HEK293T (cell line): ENCODE measurements at regions not wholly inside any gene's neighbourhood (a gene's known extent, or its start where the extent isn't known, plus 50 kb on each side); places are given as distances from the start of the nearest gene placed in this dataset.

Experiments
- CTCF ChIA-PET: fragments of 350-600 bp; formaldehyde crosslinking; extraction: SDS; loops from one replicate; lab custom pipeline; 2021; ENCODE audit warnings: antibody characterized with exemption, inconsistent platforms; lab: Yijun Ruan, JAX
- POLR2A ChIA-PET: fragments of 350-600 bp; formaldehyde crosslinking; extraction: SDS; loops from one replicate; lab custom pipeline; 2020; ENCODE audit warnings: antibody characterized with exemption, inconsistent platforms; lab: Yijun Ruan, JAX
- DNase-seq: peaks from one replicate; pipeline ENCODE4 v3.0.0; 2012; ENCODE audit warnings: mixed read lengths; ENCODE audit errors: extremely low spot score
- ARNT ChIP-seq: fragments of 450-650 bp; IDR thresholded peaks from 2 replicates; pipeline ENCODE4 v1.6.1; 2017; ENCODE audit warnings: mild to moderate bottlenecking
- BHLHE40 ChIP-seq: fragments of 450-650 bp; IDR thresholded peaks from 2 replicates; pipeline ENCODE4 v1.6.1; 2016; ENCODE audit warnings: mild to moderate bottlenecking, moderate library complexity, borderline replicate concordance
- CTBP1 ChIP-seq: fragments of 450-650 bp; IDR thresholded peaks from 2 replicates; pipeline ENCODE4 v1.6.1; 2016; ENCODE audit warnings: borderline replicate concordance
- ELF4 ChIP-seq: fragments of 450-650 bp; IDR thresholded peaks from 2 replicates; pipeline ENCODE4 v1.6.1; 2017; ENCODE audit warnings: antibody characterized with exemption
- FOXA1 ChIP-seq: fragments of 450-650 bp; IDR thresholded peaks from 2 replicates; pipeline ENCODE4 v1.6.1; 2016; ENCODE audit warnings: mild to moderate bottlenecking
- FOXK2 ChIP-seq: fragments of 450-650 bp; IDR thresholded peaks from 2 replicates; pipeline ENCODE4 v1.6.1; 2016; ENCODE audit warnings: mild to moderate bottlenecking
- FOXM1 ChIP-seq: fragments of 450-650 bp; IDR thresholded peaks from 2 replicates; pipeline ENCODE4 v1.6.1; 2017; ENCODE audit warnings: mild to moderate bottlenecking, borderline replicate concordance
- HDGF ChIP-seq: fragments of 450-650 bp; IDR thresholded peaks from 2 replicates; pipeline ENCODE4 v1.6.1; 2017; ENCODE audit warnings: antibody characterized with exemption, borderline replicate concordance
- L3MBTL2 ChIP-seq: fragments of 450-650 bp; conservative IDR thresholded peaks from 2 replicates; pipeline ENCODE4 v1.6.1; 2016; ENCODE audit warnings: mild to moderate bottlenecking
- LEF1 ChIP-seq: fragments of 450-650 bp; IDR thresholded peaks from 2 replicates; pipeline ENCODE4 v1.6.1; 2017; ENCODE audit warnings: mild to moderate bottlenecking, borderline replicate concordance
- NFRKB ChIP-seq: fragments of 450-650 bp; IDR thresholded peaks from 2 replicates; pipeline ENCODE4 v1.6.1; 2016; ENCODE audit warnings: mild to moderate bottlenecking, moderate library complexity
- SP1 ChIP-seq: fragments of 450-650 bp; IDR thresholded peaks from 2 replicates; pipeline ENCODE4 v1.6.1; 2017
- SUZ12 ChIP-seq: fragments of 450-650 bp; IDR thresholded peaks from 2 replicates; pipeline ENCODE4 v1.6.1; 2016; ENCODE audit warnings: mild to moderate bottlenecking
- TARDBP ChIP-seq: fragments of 450-650 bp; IDR thresholded peaks from 2 replicates; pipeline ENCODE4 v1.6.1; 2016
- ZNF384 ChIP-seq: fragments of 450-650 bp; IDR thresholded peaks from 2 replicates; pipeline ENCODE4 v1.6.1; 2016
- TF ChIP-seq, protein P1 (sequence below): fragments of 450-650 bp; IDR thresholded peaks from 2 replicates; pipeline ENCODE4 v1.6.1; 2016

DNA sequence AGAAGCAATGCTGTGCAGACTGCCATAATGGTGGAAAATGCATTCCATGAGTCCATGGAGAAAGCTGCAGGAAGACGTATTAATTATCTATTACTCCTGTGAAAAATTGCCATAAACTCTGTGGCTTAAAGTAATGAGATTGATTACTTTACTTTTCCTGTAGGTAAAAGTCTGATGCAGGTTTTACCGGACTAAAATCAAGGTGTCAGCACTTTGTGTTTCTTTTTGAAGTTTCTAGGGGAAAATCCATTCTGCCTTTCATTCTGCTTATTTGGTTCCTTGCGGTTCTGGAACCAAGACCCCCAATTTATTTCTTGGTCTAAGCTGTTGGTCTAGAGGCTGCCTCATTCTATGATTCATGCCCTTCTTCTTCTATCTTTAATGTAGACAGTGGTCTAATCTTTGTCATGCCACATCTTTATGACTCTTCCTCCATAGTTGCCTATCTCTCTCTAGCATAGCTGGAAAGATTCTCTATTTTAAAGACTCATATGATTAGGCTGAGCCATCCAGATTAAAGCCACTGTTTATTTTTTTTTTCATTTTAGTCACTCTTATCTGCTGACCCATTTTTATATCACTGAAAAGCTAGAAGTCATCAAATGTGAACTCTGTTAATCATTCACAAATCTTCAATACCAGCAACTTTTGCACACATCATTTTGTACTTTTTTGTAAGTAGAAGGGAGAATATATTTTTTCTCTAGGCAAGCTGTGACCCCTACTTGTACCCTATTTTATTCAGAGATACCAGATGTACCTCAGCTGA is 2056.4 kb downstream of the PCDH7 start:
- ChIA-PET POLR2A (no interaction called here), CTCF (no interaction called here)
- DNase-seq = no peak
- no peak for TF ChIP-seq FOXA1
- no peak for TF ChIP-seq SP1
- no peak for TF ChIP-seq LEF1
- no peak for TF ChIP-seq ARNT
- TF ChIP-seq TARDBP = no peak
- TF ChIP-seq ZNF384 = no peak
- no peak for TF ChIP-seq FOXM1
- TF ChIP-seq CTBP1 = no peak
- TF ChIP-seq, protein P1, sequence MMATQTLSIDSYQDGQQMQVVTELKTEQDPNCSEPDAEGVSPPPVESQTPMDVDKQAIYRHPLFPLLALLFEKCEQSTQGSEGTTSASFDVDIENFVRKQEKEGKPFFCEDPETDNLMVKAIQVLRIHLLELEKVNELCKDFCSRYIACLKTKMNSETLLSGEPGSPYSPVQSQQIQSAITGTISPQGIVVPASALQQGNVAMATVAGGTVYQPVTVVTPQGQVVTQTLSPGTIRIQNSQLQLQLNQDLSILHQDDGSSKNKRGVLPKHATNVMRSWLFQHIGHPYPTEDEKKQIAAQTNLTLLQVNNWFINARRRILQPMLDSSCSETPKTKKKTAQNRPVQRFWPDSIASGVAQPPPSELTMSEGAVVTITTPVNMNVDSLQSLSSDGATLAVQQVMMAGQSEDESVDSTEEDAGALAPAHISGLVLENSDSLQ = no peak
- TF ChIP-seq ELF4 = no peak
- TF ChIP-seq FOXK2 = no peak
- no peak for TF ChIP-seq BHLHE40
- no peak for TF ChIP-seq SUZ12
- no peak for TF ChIP-seq HDGF
- TF ChIP-seq NFRKB = no peak
- no peak for TF ChIP-seq L3MBTL2

DNA sequence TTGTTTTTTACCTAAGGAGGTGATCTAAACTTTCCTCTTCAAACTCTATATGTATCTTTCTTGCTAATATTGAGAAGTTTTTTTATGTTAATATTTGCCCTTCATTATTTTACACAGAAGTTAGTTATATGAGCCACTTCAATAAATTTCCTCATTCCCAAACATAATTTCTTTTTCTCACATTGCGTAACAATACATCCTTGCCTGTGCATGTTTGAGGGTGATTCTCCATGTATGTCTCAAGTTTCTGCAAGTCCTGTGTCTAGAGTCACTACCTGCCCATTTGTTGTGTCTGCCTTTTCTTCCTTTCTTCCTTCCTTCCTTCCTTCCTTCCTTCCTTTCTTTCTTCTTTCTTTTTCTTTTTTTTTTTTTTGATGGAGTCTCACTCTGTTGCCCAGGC is 2057.9 kb downstream of the PCDH7 start:
- TF ChIP-seq ZNF384 (no peak), SUZ12 (no peak), FOXM1 (no peak), FOXK2 (no peak), LEF1 (no peak), SP1 (no peak)
- TF ChIP-seq, protein P1 = no peak
- CTCF ChIA-PET = no interaction called here
- POLR2A ChIA-PET = no interaction called here
- DNase-seq = no peak

DNA sequence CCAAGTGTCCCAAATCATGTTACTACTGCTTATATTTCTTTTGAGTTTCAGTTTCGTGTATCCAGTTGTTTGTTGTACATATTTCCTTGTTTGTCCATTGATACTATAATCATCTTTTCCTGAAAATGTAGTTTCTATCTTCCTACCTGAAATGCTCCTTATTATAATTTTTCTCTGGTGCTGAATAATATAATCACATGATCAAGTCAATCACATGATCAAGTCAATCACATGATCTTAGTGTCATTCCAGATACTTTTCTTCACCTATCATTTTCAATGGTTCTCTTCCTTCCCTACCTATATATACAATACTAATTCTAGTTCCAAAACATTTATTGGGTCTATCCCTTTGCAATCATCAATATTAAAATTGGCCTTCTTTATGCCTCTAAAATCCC is 2058.8 kb downstream of the PCDH7 start:
- DNase-seq = no peak
- TF ChIP-seq TARDBP = no peak
- no peak for TF ChIP-seq HDGF
- no peak for TF ChIP-seq SP1
- no peak for TF ChIP-seq FOXA1
- TF ChIP-seq CTBP1 = no peak
- TF ChIP-seq LEF1 = no peak
- no peak for TF ChIP-seq ELF4
- no peak for TF ChIP-seq BHLHE40
- no peak for TF ChIP-seq FOXK2
- TF ChIP-seq, protein P1 = no peak
- no peak for TF ChIP-seq NFRKB
- no peak for TF ChIP-seq ARNT
- TF ChIP-seq L3MBTL2 = no peak
- TF ChIP-seq SUZ12 = no peak
- no peak for TF ChIP-seq ZNF384
- TF ChIP-seq FOXM1 = no peak
- CTCF ChIA-PET = no interaction called here
- POLR2A ChIA-PET = no interaction called here

DNA sequence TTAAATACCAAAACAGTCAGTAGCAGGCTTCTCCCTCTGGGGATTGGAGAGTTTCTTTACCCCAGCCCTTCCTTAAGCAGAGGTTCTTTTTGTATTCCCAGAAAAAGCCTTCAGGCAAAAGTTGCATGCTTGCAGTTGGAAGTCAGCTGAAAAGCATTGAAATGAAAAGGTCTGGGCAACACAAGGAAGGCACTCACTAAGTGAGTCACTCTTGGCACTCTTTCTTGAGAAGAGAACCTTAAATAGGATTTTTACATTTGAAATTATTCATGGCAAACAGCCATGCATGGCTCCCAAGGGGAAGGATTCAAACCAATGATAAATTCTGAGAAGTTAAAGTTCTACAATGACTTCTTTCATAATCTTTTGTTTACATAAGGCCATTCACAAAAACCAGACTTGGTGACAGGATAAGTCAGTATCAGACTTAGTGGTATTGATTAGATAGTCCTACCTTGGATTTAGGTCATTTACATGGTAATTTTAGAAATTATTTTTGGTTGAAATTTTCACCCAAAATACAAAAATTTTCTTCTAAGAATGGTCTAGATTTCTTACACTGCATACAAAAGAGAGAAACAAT is 2068.9 kb downstream of the PCDH7 start:
- POLR2A ChIA-PET = no interaction called here

DNA sequence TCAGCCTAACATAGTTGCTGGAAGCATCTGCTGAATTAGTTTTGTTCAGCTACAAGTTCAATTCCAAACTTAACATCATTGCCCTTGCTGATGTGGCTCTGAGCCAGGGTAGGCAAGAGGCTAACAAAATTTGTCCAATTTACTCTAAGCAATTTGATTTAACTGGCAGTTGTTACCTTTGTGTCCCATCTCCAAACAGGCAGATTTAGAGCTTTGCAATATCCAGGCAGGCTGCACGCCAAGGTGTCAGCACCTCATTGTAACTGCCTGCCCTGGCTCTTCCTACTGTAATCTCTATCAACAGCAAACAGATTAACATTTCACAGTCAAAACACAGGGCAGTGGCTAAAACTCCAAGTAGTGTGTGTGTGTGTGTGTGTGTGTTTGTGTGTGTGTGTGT is 2070.6 kb downstream of the PCDH7 start:
- POLR2A ChIA-PET = no interaction called here
- DNase-seq = no peak
- TF ChIP-seq L3MBTL2 = no peak
- no peak for TF ChIP-seq ELF4
- TF ChIP-seq, protein P1 = no peak
- TF ChIP-seq CTBP1 = no peak
- no peak for TF ChIP-seq FOXK2
- no peak for TF ChIP-seq ZNF384
- no peak for TF ChIP-seq NFRKB
- TF ChIP-seq SUZ12 = no peak
- TF ChIP-seq HDGF = no peak
- TF ChIP-seq LEF1 = no peak
- no peak for TF ChIP-seq SP1
- TF ChIP-seq BHLHE40 = no peak
- no peak for TF ChIP-seq ARNT
- no peak for TF ChIP-seq FOXM1
- no peak for TF ChIP-seq FOXA1
- TF ChIP-seq TARDBP = no peak
- CTCF ChIA-PET = interaction anchor here (0.6 kb wide), 1 partner anchor 26 kb away, joined by 3 read pairs; no protein-coding TSS in a partner anchor

More for the DNA sequence above, 2068.9 kb downstream of the PCDH7 start:
- DNase-seq = no peak
- no peak for TF ChIP-seq FOXK2
- no peak for TF ChIP-seq CTBP1
- TF ChIP-seq L3MBTL2 = no peak
- no peak for TF ChIP-seq SP1
- TF ChIP-seq HDGF = no peak
- TF ChIP-seq SUZ12 = no peak
- TF ChIP-seq, protein P1 = no peak
- TF ChIP-seq ARNT = no peak
- TF ChIP-seq LEF1 = no peak
- no peak for TF ChIP-seq BHLHE40
- CTCF ChIA-PET = no interaction called here
